K562 (cell line): ENCODE measurements at regions not wholly inside any gene's neighbourhood (a gene's known extent, or its start where the extent isn't known, plus 50 kb on each side); places are given as distances from the start of the nearest gene placed in this dataset.

ENCODE experiments used
- ATAC-seq: fragments of 200-7000 bp; cut with Tn5 transposase; 3 replicates; pipeline ENCODE4 v1.9.1; 2020; ENCODE audit warnings: moderate library complexity
- BruUV-seq: library from RNA; stranded (reverse); fragments of 400-500 nt; replicated peaks from 2 replicates; lab custom pipeline; 2021; lab: Mats Ljungman, UMichigan
- CTCF ChIA-PET: fragments of 300-600 bp; formaldehyde crosslinking; extraction: SDS; loops from one replicate; lab custom pipeline; 2021; ENCODE audit warnings: low intra/inter-chr PET ratio; lab: Yijun Ruan, JAX
- POLR2A ChIA-PET: fragments of 300-600, 350-650 bp; sonication (Branson Sonifier 250); formaldehyde crosslinking; extraction: SDS; loops from one replicate; lab custom pipeline; 2021; ENCODE audit warnings: antibody characterized with exemption, inconsistent platforms; lab: Yijun Ruan, JAX
- DNase-seq, 4 experiments: peaks; one replicate each; pipeline versions ENCODE4 v3.0.0 to v3.0.0-alpha.2; 2011 to 2018; ENCODE audit warnings: low spot score in 3 of 4, mixed read lengths in 3 of 4; ENCODE audit errors: extremely low read depth in 1 of 4
- FAIRE-seq: peaks from 2 replicates; lab custom pipeline; 2011; peaks lifted over from hg19 to GRCh38; lab: Jason Lieb, UNC
- H2AFZ ChIP-seq: 2 replicates; pipeline ENCODE4 v1.6.0; 2011; ENCODE audit warnings: low read depth, low read length, control low read depth, inconsistent platforms
- H3K27ac ChIP-seq: fragments of 200-600 bp; 3 replicates; pipeline ENCODE4 v1.8.0; 2011; ENCODE audit warnings: low read depth, mild to moderate bottlenecking, control low read depth, inconsistent platforms, low read length, moderate library complexity, mixed read lengths; ENCODE audit errors: extremely low read depth
- H3K27me3 ChIP-seq, 2 experiments: fragments of 300-600 bp in 1 of 2; 2 replicates in 1 of 2; 3 replicates in 1 of 2; pipeline versions ENCODE4 v1.6.0 to v1.8.0; 2011; ENCODE audit warnings: inconsistent platforms in 2 of 2, low read length in 2 of 2, mild to moderate bottlenecking in 1 of 2, mixed read lengths in 1 of 2, moderate library complexity in 1 of 2; ENCODE audit not compliant: control insufficient read depth in 2 of 2, insufficient read depth in 2 of 2
- H3K36me3 ChIP-seq: fragments of 300-600 bp; 3 replicates; pipeline ENCODE4 v1.8.0; 2011; ENCODE audit warnings: mild to moderate bottlenecking, low read length, inconsistent platforms; ENCODE audit not compliant: control insufficient read depth, insufficient read depth
- H3K4me1 ChIP-seq, 2 experiments: fragments of 200-600 bp in 1 of 2; replicated peaks in 1 of 2; 2 replicates in 1 of 2; 3 replicates in 1 of 2; pipeline versions ENCODE4 v1.5.1 to v1.8.0; 2011; ENCODE audit warnings: inconsistent platforms in 2 of 2, low read length in 2 of 2, mild to moderate bottlenecking in 1 of 2, mixed read lengths in 1 of 2, moderate library complexity in 1 of 2; ENCODE audit not compliant: control insufficient read depth in 2 of 2, insufficient read depth in 2 of 2
- H3K4me2 ChIP-seq: 2 replicates; pipeline ENCODE4 v1.6.1; 2011; ENCODE audit warnings: low read length, control low read depth, inconsistent platforms, mixed read lengths; ENCODE audit not compliant: insufficient read depth
- H3K4me3 ChIP-seq: fragments of 200-600 bp; sonication (generic), shearing (Covaris generic); 2 replicates; pipeline ENCODE4 v1.5.1; 2016; ENCODE audit warnings: control low read depth, inconsistent platforms
- H3K79me2 ChIP-seq: fragments of 200-600 bp; 3 replicates; pipeline ENCODE4 v1.8.0; 2011; ENCODE audit warnings: low read length, inconsistent platforms; ENCODE audit not compliant: control insufficient read depth, insufficient read depth
- H3K9ac ChIP-seq, 2 experiments: 2 replicates each; pipeline versions ENCODE4 v1.6.0 to v1.6.1; 2011; ENCODE audit warnings: low read depth in 2 of 2, low read length in 2 of 2, control low read depth in 1 of 2, inconsistent platforms in 1 of 2, mild to moderate bottlenecking in 1 of 2, mixed read lengths in 1 of 2; ENCODE audit not compliant: insufficient read depth in 1 of 2
- H3K9me1 ChIP-seq: one replicate; pipeline ENCODE4 v1.6.0; 2011; ENCODE audit warnings: inconsistent platforms, mild to moderate bottlenecking, low read length, moderate library complexity; ENCODE audit not compliant: control insufficient read depth, insufficient read depth
- H3K9me3 ChIP-seq: replicated peaks from 2 replicates; pipeline ENCODE4 v1.5.1; 2011; ENCODE audit warnings: low read depth, low read length, inconsistent platforms; ENCODE audit not compliant: control insufficient read depth, insufficient read depth
- H4K20me1 ChIP-seq: replicated peaks from 2 replicates; pipeline ENCODE4 v1.6.1; 2011; ENCODE audit warnings: low read length, inconsistent platforms, mixed read lengths; ENCODE audit not compliant: control insufficient read depth, insufficient read depth
- GTF2A2 ChIP-seq: IDR thresholded peaks from 2 replicates; pipeline ENCODE4 v1.6.1; 2016; ENCODE audit warnings: mild to moderate bottlenecking, missing genetic modification characterization, missing compliant biosample characterization
- HSF4 ChIP-seq: fragments of 250-450 bp; sonication (Bioruptor Pico); IDR thresholded peaks from 2 replicates; pipeline ENCODE4 v2.1.2; 2022; ENCODE audit warnings: mild to moderate bottlenecking, moderate library complexity, borderline replicate concordance
- KLF10 ChIP-seq: fragments of 250-450 bp; sonication (Bioruptor Pico); IDR thresholded peaks from 2 replicates; pipeline ENCODE4 v1.6.1; 2021; ENCODE audit warnings: matching md5 sums
- MEF2D ChIP-seq: conservative IDR thresholded peaks from 2 replicates; pipeline ENCODE4 v1.6.1; 2016; ENCODE audit warnings: low read depth, missing genetic modification characterization, missing compliant biosample characterization
- SIN3B ChIP-seq: fragments of 450-650 bp; IDR thresholded peaks from 2 replicates; pipeline ENCODE4 v1.6.1; 2017; ENCODE audit warnings: low read depth, mild to moderate bottlenecking, moderate library complexity
- SMARCA5 ChIP-seq: fragments of 450-650 bp; IDR thresholded peaks from 2 replicates; pipeline ENCODE4 v1.6.1; 2016
- TCFL5 ChIP-seq: fragments of 250-450 bp; sonication (Bioruptor Pico); conservative IDR thresholded peaks from 2 replicates; pipeline ENCODE4 v1.6.1; 2021; ENCODE audit warnings: mild to moderate bottlenecking, moderate library complexity, matching md5 sums
- ZC3H4 ChIP-seq: sonication (generic); formaldehyde crosslinking; IDR thresholded peaks from 2 replicates; pipeline ENCODE4 v1.9.0; 2021; ENCODE audit warnings: missing genetic modification reagents, borderline replicate concordance
- ZNF407 ChIP-seq: fragments of 450-650 bp; IDR thresholded peaks from 2 replicates; pipeline ENCODE4 v1.6.1; 2016; ENCODE audit warnings: low read depth
- WGBS: fragments of 100-300 bp; shearing (Covaris generic); methylation state at CpG from one replicate; pipeline ENCODE4 v1.1.6; 2016; ENCODE audit warnings: low coverage, mixed read lengths; ENCODE audit not compliant: insufficient coverage; ENCODE audit errors: missing lambda C conversion rate; 5-methylcytosine and 5-hydroxymethylcytosine counted together
- in situ Hi-C: fragments of 300-500 bp; cut with MboI; formaldehyde crosslinking; loops from 4 replicates; pipeline ENCODE4 v1.15.0; 2018; ENCODE audit warnings: inconsistent platforms, mixed read lengths
- intact Hi-C: fragments of 100-400 bp; cut with micrococcal nuclease; formaldehyde crosslinking; loops from 2 replicates; pipeline ENCODE4 v1.14.2; 2022

GRCh38 chr22:48314073-48314472 lies 1513.6 kb downstream of the BRD1 start:
- no peak overlapping the region for H3K4me3 ChIP-seq
- intact Hi-C loops (no loop called here), in situ Hi-C loops (no loop called here)
- H3K27ac ChIP-seq = no peak overlapping the region
- H3K4me1 ChIP-seq = no peaks in the 10 kb centered on the region
- no peaks in the 10 kb centered on the region for H4K20me1 ChIP-seq
- H3K4me2 ChIP-seq = no peak overlapping the region
- no peaks in the 10 kb centered on the region for H3K79me2 ChIP-seq
- no peaks in the 10 kb centered on the region for H3K27me3 ChIP-seq
- no peaks in the 10 kb centered on the region for H3K9me3 ChIP-seq
- H3K36me3 ChIP-seq = no peaks in the 10 kb centered on the region
- no peak for DNase-seq
- ChIA-PET POLR2A (no interaction called here), CTCF (no interaction called here)
- H3K9ac ChIP-seq = no peak overlapping the region
- no peak overlapping the region for H2AFZ ChIP-seq
- no peak for ATAC-seq
- no peak for TF ChIP-seq SMARCA5
- TF ChIP-seq SIN3B = no peak
- TF ChIP-seq MEF2D (tag) = no peak
- no peak for TF ChIP-seq ZC3H4 (CRISPR knock-in tag)
- no peak for TF ChIP-seq HSF4
- no peak for TF ChIP-seq ZNF407
- no peak for TF ChIP-seq GTF2A2
- no peak for TF ChIP-seq TCFL5 (CRISPR knock-in tag)
- no peak for TF ChIP-seq KLF10
- no peaks in the 10 kb centered on the region for H3K9me1 ChIP-seq
- WGBS = 1% methylated on average over 6 of the region's 6 CpGs
- FAIRE-seq = no peak
- no TSS peak for BruUV-seq
